Fibroblast of lung (primary cell): ENCODE measurements at regions not wholly inside any gene's neighbourhood (a gene's known extent, or its start where the extent isn't known, plus 50 kb on each side); places are given as distances from the start of the nearest gene placed in this dataset.

ENCODE experiments used
- EZH2 ChIP-seq: IDR thresholded peaks from 2 replicates; pipeline ENCODE4 v1.5.1; 2012; ENCODE audit warnings: low read length, control low read depth, mild to moderate bottlenecking; ENCODE audit errors: missing control alignments
- TF ChIP-seq, protein P1 (sequence below), 2 donors: IDR thresholded peaks in 1 of 2; conservative IDR thresholded peaks in 1 of 2; 1 replicate in 1 of 2; 2 replicates in 1 of 2; pipeline ENCODE4 v1.5.1; 2011 to 2012; ENCODE audit warnings: low read length in 2 of 2, control low read depth in 1 of 2, inconsistent platforms in 1 of 2, low read depth in 1 of 2, mild to moderate bottlenecking in 1 of 2

DNA sequence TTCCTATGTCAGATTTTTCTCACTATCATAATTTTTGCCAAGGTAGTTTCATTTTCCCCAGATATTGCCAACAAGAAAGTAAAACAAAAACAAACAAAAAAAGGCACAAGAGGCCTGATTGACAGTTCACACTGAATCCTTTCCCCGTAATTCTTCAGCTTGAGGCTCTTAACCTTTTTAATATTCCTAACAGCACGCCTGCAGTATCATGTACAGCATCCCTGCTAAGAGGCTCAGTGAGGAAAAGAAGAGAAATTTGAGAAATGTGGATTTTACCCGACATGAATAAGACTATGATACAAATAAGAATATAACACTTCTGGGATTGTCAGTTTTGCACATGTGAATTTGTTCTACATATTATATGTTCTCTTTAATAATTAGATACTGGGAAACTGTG, 182.4 kb upstream of the CDK1 start:
- TF ChIP-seq, protein P1, sequence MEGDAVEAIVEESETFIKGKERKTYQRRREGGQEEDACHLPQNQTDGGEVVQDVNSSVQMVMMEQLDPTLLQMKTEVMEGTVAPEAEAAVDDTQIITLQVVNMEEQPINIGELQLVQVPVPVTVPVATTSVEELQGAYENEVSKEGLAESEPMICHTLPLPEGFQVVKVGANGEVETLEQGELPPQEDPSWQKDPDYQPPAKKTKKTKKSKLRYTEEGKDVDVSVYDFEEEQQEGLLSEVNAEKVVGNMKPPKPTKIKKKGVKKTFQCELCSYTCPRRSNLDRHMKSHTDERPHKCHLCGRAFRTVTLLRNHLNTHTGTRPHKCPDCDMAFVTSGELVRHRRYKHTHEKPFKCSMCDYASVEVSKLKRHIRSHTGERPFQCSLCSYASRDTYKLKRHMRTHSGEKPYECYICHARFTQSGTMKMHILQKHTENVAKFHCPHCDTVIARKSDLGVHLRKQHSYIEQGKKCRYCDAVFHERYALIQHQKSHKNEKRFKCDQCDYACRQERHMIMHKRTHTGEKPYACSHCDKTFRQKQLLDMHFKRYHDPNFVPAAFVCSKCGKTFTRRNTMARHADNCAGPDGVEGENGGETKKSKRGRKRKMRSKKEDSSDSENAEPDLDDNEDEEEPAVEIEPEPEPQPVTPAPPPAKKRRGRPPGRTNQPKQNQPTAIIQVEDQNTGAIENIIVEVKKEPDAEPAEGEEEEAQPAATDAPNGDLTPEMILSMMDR (conservative IDR thresholded peaks at IDR 0.05 in 1 of 2, IDR thresholded peaks at IDR 0.05 in 1 of 2; ENCODE audit: low read depth in 1 of 2, low read length in 2 of 2): no peak
- TF ChIP-seq EZH2: no peak
